ENCODE measurements at regions not wholly inside any gene's neighbourhood (a gene's known extent, or its start where the extent isn't known, plus 50 kb on each side); places are given as distances from the start of the nearest gene placed in this dataset.

GRCh38 chr7:36037121-36037662 is 115.9 kb upstream of the EEPD1 start:
- TF ChIP-seq ELF4 (CRISPR knock-in tag; IDR thresholded peaks at IDR 0.05) (no peak), PHTF2 (CRISPR knock-in tag; IDR thresholded peaks at IDR 0.05) (no peak), TEAD1 (CRISPR knock-in tag; IDR thresholded peaks at IDR 0.05) (no peak), USF2 (CRISPR knock-in tag; IDR thresholded peaks at IDR 0.05) (no peak), MAFG (tag; conservative IDR thresholded peaks at IDR 0.05) (no peak), COPS2 (conservative IDR thresholded peaks at IDR 0.05) (no peak), ZKSCAN1 (IDR thresholded peaks at IDR 0.05; ENCODE audit: low read depth, low read length) (no peak), YBX1 (IDR thresholded peaks at IDR 0.05) (no peak), ZNF431 (CRISPR knock-in tag; IDR thresholded peaks at IDR 0.05) (no peak)
- TF ChIP-seq, protein P1, sequence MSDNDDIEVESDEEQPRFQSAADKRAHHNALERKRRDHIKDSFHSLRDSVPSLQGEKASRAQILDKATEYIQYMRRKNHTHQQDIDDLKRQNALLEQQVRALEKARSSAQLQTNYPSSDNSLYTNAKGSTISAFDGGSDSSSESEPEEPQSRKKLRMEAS (CRISPR knock-in tag; IDR thresholded peaks at IDR 0.05): no peak
- TF ChIP-seq, protein P2, sequence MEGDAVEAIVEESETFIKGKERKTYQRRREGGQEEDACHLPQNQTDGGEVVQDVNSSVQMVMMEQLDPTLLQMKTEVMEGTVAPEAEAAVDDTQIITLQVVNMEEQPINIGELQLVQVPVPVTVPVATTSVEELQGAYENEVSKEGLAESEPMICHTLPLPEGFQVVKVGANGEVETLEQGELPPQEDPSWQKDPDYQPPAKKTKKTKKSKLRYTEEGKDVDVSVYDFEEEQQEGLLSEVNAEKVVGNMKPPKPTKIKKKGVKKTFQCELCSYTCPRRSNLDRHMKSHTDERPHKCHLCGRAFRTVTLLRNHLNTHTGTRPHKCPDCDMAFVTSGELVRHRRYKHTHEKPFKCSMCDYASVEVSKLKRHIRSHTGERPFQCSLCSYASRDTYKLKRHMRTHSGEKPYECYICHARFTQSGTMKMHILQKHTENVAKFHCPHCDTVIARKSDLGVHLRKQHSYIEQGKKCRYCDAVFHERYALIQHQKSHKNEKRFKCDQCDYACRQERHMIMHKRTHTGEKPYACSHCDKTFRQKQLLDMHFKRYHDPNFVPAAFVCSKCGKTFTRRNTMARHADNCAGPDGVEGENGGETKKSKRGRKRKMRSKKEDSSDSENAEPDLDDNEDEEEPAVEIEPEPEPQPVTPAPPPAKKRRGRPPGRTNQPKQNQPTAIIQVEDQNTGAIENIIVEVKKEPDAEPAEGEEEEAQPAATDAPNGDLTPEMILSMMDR (IDR thresholded peaks at IDR 0.05 in 2 of 3, conservative IDR thresholded peaks at IDR 0.05 in 1 of 3; ENCODE audit: insufficient read depth in 2 of 3, low read depth in 1 of 3, low read length in 3 of 3): no peak
- TF ChIP-seq, protein P3, sequence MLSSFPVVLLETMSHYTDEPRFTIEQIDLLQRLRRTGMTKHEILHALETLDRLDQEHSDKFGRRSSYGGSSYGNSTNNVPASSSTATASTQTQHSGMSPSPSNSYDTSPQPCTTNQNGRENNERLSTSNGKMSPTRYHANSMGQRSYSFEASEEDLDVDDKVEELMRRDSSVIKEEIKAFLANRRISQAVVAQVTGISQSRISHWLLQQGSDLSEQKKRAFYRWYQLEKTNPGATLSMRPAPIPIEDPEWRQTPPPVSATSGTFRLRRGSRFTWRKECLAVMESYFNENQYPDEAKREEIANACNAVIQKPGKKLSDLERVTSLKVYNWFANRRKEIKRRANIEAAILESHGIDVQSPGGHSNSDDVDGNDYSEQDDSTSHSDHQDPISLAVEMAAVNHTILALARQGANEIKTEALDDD (IDR thresholded peaks at IDR 0.05): no peak
